ENCODE measurements at regions not wholly inside any gene's neighbourhood (a gene's known extent, or its start where the extent isn't known, plus 50 kb on each side); places are given as distances from the start of the nearest gene placed in this dataset.
"Not testable (repeated sequence)": the region's sequence is repeated elsewhere in the genome, so short reads cannot be mapped to it uniquely, and the experiment has no call there.

- in situ Hi-C loops (cut with HindIII; ENCODE audit: low pct_unique_long_range_greater_than_20kb, low sequenced_read_pairs) = no loop called here
- no peak for DNase-seq (ENCODE audit: low read depth)
Measured at GRCh38 chr5:104171958-104172690, 609.5 kb upstream of the NUDT12 start.

- in situ Hi-C loops (cut with HindIII; ENCODE audit: low pct_unique_long_range_greater_than_20kb, low sequenced_read_pairs) = no loop called here
- no peak for DNase-seq (ENCODE audit: low read depth)
Measured at GRCh38 chr5:104170926-104171325, 608.3 kb upstream of the NUDT12 start.

- DNase-seq (ENCODE audit: low read depth) = no peak
- in situ Hi-C loops (cut with HindIII; ENCODE audit: low pct_unique_long_range_greater_than_20kb, low sequenced_read_pairs) = no loop called here
Measured at GRCh38 chr5:104146652-104147051, 584.1 kb upstream of the NUDT12 start.

- in situ Hi-C loops (cut with HindIII; ENCODE audit: low pct_unique_long_range_greater_than_20kb, low sequenced_read_pairs) = no loop called here
- no peak for DNase-seq (ENCODE audit: low read depth)
Measured at GRCh38 chr5:104139840-104140239, 577.3 kb upstream of the NUDT12 start.

GRCh38 chr5:104130320-104130719, 567.7 kb upstream of the NUDT12 start:
- no peak for DNase-seq (ENCODE audit: low read depth)
- in situ Hi-C loops (cut with HindIII; ENCODE audit: low pct_unique_long_range_greater_than_20kb, low sequenced_read_pairs) = no loop called here

GRCh38 chr5:104128348-104128747, 565.8 kb upstream of the NUDT12 start:
- no peak for DNase-seq (ENCODE audit: low read depth)
- in situ Hi-C loops (cut with HindIII; ENCODE audit: low pct_unique_long_range_greater_than_20kb, low sequenced_read_pairs) = no loop called here

DNA sequence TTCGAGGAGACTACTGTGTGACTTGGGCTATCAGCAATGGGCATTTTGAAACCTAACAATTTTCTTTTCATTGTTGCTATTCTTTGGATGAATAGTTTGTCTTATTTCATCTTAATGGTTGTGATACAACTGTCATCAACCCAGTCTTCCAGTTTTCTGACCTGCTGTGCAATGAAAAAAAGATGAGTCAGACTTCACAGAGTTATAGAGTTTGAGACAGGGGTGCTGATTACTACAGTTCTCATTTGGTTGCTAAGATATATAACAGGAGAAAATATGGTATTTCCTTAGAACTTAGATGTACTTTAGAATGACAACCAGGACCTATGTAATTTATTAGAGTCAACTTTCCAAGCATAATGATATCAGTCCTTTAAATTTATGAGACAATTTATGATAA, 564.4 kb upstream of the NUDT12 start:
- DNase-seq (ENCODE audit: low read depth) = no peak
- in situ Hi-C loops (cut with HindIII; ENCODE audit: low pct_unique_long_range_greater_than_20kb, low sequenced_read_pairs) = no loop called here

GRCh38 chr5:104119529-104119928, 556.9 kb upstream of the NUDT12 start:
- in situ Hi-C loops (cut with HindIII; ENCODE audit: low pct_unique_long_range_greater_than_20kb, low sequenced_read_pairs) = no loop called here
- DNase-seq (ENCODE audit: low read depth) = no peak

- in situ Hi-C loops (cut with HindIII; ENCODE audit: low pct_unique_long_range_greater_than_20kb, low sequenced_read_pairs) = no loop called here
- DNase-seq (ENCODE audit: low read depth) = no peak
Measured at GRCh38 chr5:104111632-104112031, 549.0 kb upstream of the NUDT12 start.

DNA sequence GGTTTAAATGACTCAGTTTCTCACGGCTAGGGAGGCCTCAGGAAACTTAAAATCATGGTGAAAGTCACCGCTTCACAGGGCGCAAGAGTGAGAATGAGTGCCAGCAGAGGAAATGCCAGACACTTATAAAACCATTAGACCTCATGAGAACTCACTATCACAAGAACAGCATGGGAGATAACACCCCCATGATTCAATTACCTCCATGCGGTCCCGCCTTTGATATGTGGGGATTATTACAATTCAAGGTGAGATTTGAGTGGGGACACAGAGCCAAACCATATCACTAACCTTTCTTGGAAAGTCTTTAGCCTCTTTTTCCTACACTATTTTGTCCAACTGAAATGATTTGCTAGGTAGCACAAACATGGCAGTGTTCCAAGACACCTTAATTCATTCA, 533.9 kb upstream of the NUDT12 start:
- DNase-seq (ENCODE audit: low read depth) = no peak
- in situ Hi-C loops (cut with HindIII; ENCODE audit: low pct_unique_long_range_greater_than_20kb, low sequenced_read_pairs) = no loop called here

GRCh38 chr5:104095527-104095926, 532.9 kb upstream of the NUDT12 start:
- in situ Hi-C loops (cut with HindIII; ENCODE audit: low pct_unique_long_range_greater_than_20kb, low sequenced_read_pairs) = no loop called here
- no peak for DNase-seq (ENCODE audit: low read depth)

GRCh38 chr5:104088876-104089778, 526.5 kb upstream of the NUDT12 start:
- in situ Hi-C loops (cut with HindIII; ENCODE audit: low pct_unique_long_range_greater_than_20kb, low sequenced_read_pairs) = no loop called here
- no peak for DNase-seq (ENCODE audit: low read depth)

DNA sequence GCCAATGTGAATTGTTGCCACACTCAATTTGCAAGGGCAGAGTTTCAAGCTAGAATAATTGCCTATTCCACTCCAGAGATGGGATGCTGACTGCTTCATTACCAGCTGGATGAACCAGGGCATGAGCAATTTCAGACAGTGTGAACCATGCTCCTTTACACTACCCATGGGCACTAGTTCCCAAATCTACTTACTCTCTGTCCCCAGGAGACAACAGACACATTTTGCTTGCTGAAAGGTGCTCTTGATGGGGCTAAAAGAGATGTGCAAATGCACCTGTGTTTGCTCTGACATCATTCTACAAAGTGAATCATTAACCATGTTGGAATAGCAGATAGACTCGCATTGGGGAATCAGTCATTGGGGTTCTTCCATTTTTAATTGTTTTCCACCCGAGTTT, 522.3 kb upstream of the NUDT12 start:
- no peak for DNase-seq (ENCODE audit: low read depth)
- in situ Hi-C loops (cut with HindIII; ENCODE audit: low pct_unique_long_range_greater_than_20kb, low sequenced_read_pairs) = no loop called here

DNA sequence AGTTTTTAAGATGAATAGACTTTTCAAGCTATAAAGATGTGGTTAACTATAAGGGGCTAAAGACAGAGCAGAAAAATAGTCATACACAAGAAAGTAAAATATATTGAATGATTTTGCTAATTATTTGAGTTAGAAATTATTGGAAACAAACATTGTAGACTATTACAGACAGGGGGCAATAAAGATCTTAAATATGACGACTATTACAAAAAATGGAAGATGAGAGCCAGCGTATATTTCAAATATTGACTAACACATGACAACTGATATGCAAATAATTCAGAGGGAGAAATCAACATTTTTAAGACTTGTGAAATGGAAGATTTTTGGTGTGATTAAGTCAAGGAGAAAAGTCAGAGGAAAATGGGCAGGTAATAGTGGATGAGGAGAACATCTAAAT, 520.2 kb upstream of the NUDT12 start:
- in situ Hi-C loops (cut with HindIII; ENCODE audit: low pct_unique_long_range_greater_than_20kb, low sequenced_read_pairs) = no loop called here

GRCh38 chr5:104081232-104081631, 518.6 kb upstream of the NUDT12 start:
- in situ Hi-C loops (cut with HindIII; ENCODE audit: low pct_unique_long_range_greater_than_20kb, low sequenced_read_pairs) = no loop called here
- no peak for DNase-seq (ENCODE audit: low read depth)

More for the DNA sequence above, 520.2 kb upstream of the NUDT12 start:
- DNase-seq (ENCODE audit: low read depth) = no peak

- in situ Hi-C loops (cut with HindIII; ENCODE audit: low pct_unique_long_range_greater_than_20kb, low sequenced_read_pairs) = no loop called here
- no peak for DNase-seq (ENCODE audit: low read depth)
Measured at GRCh38 chr5:104080646-104081175, 518.1 kb upstream of the NUDT12 start.

DNA sequence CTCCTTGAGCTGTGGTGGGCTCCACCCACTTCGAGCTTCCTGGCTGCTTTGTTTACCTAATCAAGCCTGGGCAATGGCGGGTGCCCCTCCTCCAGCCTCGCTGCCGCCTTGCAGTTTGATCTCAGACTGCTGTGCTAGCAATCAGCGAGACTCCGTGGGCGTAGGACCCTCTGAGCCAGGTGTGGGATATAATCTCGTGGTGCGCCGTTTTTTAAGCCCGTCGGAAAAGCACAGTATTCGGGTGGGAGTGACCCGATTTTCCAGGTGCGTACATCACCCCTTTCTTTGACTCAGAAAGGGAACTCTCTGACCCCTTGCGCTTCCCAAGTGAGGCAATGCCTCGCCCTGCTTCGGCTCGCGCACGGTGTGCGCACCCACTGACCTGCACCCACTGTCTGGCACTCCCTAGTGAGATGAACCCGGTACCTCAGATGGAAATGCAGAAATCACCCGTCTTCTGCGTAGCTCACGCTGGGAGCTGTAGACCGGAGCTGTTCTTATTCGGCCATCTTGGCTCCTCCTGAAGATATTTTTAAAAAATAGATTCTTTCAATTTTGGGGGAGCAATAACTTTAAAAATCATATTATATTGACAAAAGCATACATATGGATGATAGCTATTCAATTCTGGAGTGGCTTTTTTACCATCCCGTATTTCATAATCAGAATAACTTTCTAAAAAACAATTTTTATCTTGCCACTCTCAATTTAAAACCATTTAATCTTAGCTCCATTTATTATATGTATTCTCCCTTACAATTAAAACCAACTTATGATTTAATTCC, 517.5 kb upstream of the NUDT12 start:
- in situ Hi-C loops (cut with HindIII; ENCODE audit: low pct_unique_long_range_greater_than_20kb, low sequenced_read_pairs); DNase-seq (ENCODE audit: low read depth): not testable (repeated sequence)

DNA sequence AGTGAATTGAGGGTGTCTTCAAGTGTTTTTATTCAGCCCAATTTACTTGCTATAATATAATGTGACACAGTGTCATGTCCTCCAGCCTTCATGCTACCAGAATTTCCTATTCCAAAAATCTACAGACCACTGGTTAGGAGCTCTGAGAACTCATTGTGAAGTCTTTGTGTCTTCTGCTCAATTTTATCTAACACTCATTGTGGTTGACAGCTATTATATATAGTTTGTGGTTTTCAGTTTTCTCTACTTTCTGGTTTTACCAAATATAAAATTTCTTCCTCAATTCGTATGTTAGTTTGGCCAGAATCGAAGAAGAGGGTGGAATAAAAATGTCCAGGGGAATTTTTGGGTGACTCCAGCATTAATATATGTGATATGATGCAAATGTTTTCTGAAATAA, 509.3 kb upstream of the NUDT12 start:
- in situ Hi-C loops (cut with HindIII; ENCODE audit: low pct_unique_long_range_greater_than_20kb, low sequenced_read_pairs) = no loop called here
- DNase-seq (ENCODE audit: low read depth) = no peak

Data from Caki2 (cell line).